ENCODE measurements at regions not wholly inside any gene's neighbourhood (a gene's known extent, or its start where the extent isn't known, plus 50 kb on each side); places are given as distances from the start of the nearest gene placed in this dataset.

DNA sequence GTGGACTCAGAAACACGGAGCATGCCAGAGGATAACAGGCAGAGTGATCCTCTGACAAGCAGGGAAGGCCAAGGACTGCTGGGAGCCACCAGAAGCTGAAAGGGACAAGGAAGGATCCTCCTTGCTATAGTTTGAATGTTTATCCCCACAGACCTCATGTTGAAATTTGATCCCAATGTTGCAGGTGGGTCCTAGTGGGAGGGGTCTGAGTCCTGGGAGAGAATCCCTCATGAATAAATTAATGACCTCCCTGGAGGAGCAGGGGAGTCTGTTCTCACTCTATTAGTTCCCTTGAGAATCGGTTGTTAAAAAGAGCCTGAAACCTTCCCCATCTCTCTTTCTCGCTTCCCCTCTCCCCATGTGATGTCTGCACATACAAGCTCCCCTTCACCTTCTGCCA lies 124.4 kb downstream of the FBXO15 start:
- DNase-seq (no peak), ATAC-seq (ENCODE audit: poor library complexity) (no peak)
- intact Hi-C loops (cut with DNase I) = no loop called here

DNA sequence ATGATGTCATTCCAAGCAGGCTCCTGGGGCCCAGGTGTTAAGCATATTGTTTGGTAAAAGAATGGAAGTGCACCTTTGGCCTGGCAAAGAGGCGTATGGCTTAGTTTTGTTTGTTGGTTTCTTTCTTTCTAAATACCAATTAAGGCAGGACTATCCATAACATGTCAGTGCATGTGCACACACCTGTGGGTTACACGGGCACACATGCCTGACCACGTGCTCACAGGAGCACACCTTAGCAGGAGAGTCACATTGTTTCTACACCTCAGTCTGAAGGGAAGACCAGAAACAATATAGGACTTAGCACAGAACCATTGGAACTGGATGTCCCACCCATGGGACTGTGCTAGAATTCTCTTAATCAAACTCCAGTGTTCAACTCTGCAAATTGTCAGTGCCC lies 127.8 kb downstream of the FBXO15 start:
- DNase-seq (no peak), ATAC-seq (ENCODE audit: poor library complexity) (no peak)
- intact Hi-C loops (cut with DNase I) = no loop called here

DNA sequence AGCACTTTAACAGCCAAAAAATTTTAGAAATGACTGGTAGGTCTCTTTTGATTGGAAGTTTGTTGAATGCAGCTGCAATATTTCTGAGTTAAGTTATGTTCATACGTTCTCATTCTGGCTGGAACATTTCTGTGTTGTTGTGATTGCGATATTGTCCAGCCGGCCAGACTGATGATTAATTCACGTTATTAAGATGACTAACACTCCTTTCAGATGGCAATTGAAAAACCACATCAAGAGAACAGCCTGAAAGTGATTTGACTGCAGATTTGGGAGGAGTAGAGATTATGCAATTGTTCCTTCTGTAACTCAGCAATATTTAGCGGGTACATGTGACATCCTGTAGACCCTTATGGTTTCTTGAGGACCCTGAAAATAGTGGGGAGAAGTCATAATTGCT lies 133.7 kb downstream of the FBXO15 start:
- ATAC-seq (ENCODE audit: poor library complexity) (no peak), DNase-seq (no peak)
- intact Hi-C loops (cut with DNase I) = no loop called here

DNA sequence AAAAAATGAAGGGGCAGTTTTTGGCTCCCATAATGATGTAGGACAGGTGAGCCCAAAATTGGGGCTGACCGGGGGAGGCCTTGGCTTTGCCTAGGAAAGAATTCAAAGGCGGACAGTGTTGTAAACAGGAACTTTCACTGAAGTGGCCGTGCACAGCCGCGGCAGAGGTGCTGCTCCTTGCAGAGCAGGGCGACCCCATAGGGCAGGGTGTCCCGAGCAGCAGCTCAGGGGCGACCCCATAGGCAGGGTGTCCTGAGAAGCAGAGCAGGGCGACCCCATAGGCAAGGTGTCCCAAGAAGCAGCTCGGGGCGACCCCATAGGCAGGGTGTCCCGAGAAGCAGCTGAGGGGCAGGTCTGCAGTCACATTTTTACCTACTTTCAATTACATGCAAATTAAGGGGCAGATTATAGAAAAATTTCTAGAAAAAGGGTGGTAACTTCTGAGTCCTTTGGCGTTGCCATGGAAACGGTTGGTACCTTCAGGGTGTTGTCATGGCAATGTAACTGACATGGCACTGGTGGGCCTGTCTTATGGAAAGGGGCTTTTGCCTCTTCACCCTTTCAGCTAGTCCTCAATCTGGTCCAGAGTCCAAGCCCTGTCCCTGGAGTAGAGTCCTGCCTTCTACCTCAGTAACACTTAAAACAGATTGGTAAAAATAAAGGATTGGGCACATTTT lies 134.5 kb downstream of the FBXO15 start:
- ATAC-seq (ENCODE audit: poor library complexity) (no peak), DNase-seq (no peak)
- intact Hi-C loops (cut with DNase I) = no loop called here

DNA sequence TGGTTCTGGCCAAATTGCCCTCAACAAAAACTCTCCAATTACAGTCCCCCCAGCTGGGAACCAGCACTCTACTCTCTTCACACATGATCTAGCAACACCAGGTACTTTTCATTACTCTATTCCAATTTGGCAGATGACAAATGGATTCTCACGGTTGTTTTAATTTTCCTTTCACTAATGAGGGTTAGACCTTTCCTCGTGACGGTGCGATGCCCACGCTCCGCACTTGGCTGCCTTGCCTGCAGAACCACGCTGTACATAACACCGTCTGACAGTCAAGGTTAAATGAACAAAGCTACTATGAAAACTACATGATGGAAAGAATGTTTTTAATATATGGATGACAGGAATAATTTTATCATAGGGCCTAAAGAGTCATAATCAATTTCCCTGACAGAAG lies 141.5 kb downstream of the FBXO15 start:
- ATAC-seq (ENCODE audit: poor library complexity) (no peak), DNase-seq (no peak)
- intact Hi-C loops (cut with DNase I) = no loop called here

DNA sequence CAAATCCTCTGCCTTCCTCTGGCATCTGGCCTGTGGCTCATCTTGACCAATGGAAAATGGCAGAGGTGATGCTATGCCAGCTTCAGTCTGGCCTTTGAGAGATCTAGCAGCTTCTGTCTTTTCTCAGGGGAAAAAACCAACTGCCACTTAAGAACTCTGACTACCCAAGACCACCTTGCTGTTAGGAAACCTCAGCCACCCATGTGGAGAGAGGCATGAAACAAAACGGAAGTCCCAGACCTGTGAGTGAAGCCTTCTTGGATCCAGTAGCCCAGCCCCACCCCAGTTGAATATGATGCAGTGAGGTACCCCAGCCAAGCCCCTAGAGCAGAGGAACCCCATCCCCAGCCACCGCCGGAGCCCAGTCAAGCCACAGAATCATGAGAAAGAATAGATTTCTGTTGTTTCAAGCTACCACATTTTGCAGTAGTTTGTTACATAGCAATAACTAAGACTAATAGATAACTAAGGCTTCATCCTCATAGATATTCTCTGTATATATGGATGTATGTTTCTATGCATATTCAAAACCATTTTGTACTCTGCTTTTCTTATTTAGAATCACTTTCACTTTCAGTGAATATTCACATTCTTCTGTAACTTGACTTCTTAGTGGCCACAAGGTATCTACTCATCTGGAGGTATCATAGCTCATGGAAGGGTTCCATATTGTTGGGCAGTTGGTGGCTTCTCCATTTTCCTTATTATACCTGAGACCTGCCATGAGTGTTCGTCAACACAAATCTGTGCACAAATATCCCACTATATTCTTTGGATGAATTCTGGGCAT lies 142.1 kb downstream of the FBXO15 start:
- DNase-seq (no peak), ATAC-seq (ENCODE audit: poor library complexity) (no peak)
- intact Hi-C loops (cut with DNase I) = no loop called here

- DNase-seq (no peak), ATAC-seq (ENCODE audit: poor library complexity) (no peak)
- intact Hi-C loops (cut with DNase I) = no loop called here
Measured at GRCh38 chr18:73992242-73993022, 155.2 kb downstream of the FBXO15 start.

DNA sequence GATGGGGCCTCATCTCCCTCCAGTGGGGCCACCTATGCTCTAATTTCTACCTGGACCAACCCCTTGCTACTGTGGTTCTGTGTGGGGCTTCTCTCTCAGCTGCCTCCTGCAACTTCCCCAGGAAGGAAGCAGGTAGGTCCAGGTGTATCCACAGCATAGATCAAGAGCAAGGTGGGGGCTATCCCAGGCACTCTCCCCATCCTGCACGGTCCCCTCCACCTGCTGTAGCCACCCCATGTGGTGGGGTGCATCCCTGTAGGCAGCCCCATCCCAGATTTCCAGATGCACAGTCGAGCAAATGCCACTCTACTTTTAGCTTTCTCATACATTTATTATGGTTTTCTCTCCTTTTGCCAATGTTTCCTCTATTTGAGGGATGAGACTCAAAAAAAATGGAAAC lies 156.1 kb downstream of the FBXO15 start:
- intact Hi-C loops (cut with DNase I) = no loop called here
- DNase-seq = no peak
- no peak for ATAC-seq (ENCODE audit: poor library complexity)

- no peak for DNase-seq
- no peak for ATAC-seq (ENCODE audit: poor library complexity)
- intact Hi-C loops (cut with DNase I) = no loop called here
Measured at GRCh38 chr18:73990258-73990657, 157.4 kb downstream of the FBXO15 start.

- DNase-seq (no peak), ATAC-seq (ENCODE audit: poor library complexity) (no peak)
- intact Hi-C loops (cut with DNase I) = no loop called here
Measured at GRCh38 chr18:73987247-73987980, 160.2 kb downstream of the FBXO15 start.

DNA sequence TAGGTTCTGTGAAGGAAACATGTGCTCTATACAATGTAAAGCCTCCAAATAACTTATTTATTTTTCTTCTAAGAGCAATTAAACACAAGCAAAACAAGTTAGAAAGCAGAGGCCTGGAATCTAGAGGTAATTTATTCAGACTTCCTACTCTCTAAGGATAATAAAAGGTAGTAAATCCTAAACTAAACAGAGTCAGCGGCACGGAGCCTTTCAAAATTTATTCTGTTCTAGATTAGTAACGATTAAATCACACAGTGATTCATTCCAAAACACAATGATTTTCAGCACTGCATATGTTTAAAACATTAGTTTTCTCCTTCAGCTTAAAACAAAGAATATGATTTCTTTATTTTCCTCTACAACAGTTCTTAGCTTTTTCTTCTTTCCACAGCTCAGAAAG lies 160.9 kb downstream of the FBXO15 start:
- ATAC-seq (ENCODE audit: poor library complexity) (no peak), DNase-seq (no peak)
- intact Hi-C loops (cut with DNase I) = no loop called here

DNA sequence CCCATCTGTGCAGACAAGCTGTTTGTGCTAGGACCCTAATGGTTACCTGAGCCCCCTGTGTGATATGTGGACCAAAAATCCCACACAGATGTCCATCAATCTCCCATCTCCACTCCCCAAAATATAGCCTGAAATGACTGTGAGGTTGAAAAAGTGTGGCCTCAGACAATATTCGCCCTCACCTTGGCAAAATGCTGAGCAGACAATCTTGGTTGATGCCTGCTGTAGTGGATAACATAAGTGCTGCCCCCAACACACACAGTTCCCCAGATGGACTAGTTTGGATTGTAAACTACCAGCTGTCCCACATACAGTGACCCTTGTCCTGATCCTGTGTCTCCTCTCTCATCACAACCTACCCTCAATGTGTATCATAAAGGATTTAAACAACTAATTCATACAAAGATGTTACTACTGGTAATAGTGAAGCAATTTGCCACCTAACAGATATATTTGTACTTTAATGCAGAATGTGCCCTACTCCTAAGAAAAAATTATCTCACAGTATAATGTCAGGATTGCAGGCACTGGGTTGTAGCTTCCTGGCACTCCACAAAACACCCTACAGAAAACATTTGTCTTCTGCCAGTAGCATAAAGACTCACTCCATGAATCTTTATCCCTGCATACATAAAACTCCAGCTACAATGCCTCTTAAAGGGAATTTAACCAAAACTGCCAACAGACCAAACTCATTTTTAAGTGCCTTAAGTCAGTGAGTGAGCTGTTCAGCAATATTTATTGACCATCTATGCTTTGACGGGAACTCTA lies 161.6 kb downstream of the FBXO15 start:
- ATAC-seq (ENCODE audit: poor library complexity) (no peak), DNase-seq (no peak)
- intact Hi-C loops (cut with DNase I) = no loop called here

DNA sequence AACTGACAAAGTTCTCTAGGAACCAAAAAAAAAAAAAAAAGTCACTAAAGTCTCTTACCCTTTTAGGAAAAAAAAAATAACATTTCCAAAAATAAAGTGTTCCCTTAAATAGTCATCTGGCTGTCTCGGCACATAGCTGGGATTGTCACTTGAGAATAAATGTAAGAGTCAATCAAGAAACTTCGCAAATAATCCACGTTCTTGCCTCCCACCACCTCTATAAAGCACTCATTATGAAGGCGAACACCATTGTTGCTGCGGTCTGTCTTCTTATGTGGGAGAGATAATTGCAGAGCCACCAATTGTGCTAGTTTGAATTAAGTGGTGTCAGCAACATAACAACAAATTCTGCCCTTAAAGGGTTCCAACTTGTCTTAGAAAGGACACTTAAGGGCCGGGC lies 163.7 kb downstream of the FBXO15 start:
- intact Hi-C loops (cut with DNase I) = no loop called here
- ATAC-seq (ENCODE audit: poor library complexity) (no peak), DNase-seq (no peak)

GRCh38 chr18:73983496-73983895 lies 164.1 kb downstream of the FBXO15 start:
- no peak for ATAC-seq (ENCODE audit: poor library complexity)
- intact Hi-C loops (cut with DNase I) = no loop called here
- no peak for DNase-seq

DNA sequence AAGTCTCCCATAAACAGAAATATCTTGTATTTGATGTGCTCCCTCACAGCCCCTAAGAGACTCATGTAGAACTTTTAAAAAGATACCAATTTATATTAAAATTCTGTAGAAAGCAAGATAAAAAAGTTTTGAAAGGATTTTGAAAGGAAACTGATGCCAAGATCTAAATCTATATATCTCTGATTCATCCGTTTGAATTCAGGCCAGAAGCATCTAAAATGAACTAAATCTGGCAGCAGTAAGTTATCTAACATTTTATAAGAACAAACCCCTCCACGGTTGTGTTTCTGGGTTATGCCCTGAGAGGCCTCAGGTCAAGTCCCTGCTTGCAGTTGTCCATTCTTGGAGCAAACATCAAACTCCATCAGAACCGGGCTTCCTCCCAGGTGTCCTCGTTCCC lies 165.8 kb downstream of the FBXO15 start:
- intact Hi-C loops (cut with DNase I) = no loop called here
- no peak for ATAC-seq (ENCODE audit: poor library complexity)
- no peak for DNase-seq

DNA sequence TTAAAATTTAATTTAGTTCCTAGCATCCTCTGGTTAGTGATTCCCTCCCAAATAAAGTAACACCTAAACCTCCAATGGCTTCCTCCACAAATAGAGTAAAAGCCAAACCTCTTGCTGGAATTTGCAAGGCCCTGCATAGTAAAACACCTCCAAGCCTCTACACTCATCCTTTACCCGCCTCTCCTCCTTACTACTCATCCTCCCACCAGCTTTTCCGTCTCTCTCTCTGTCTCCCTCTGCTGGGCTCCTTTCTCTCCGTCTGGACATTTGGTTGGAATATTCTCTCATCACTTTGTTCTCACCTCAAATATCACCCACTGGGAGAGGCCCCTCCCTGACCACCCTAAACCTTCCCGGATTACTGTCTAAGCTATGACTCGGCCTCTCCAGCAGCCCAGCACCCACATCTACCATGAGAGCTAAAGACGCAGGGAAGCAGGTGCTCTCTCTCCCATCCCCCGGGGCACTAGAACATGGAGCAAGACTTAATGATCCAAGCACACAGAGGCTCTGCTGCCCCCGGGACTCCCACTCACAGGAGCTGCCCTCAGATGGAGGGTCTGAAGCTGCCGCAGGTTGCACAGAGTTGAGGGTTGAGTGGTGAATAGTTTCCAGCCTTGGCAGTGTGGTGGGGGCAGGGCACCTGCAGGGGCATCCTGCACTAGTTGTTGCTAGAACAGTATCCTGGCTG lies 167.2 kb downstream of the FBXO15 start:
- no peak for ATAC-seq (ENCODE audit: poor library complexity)
- no peak for DNase-seq
- intact Hi-C loops (cut with DNase I) = no loop called here

DNA sequence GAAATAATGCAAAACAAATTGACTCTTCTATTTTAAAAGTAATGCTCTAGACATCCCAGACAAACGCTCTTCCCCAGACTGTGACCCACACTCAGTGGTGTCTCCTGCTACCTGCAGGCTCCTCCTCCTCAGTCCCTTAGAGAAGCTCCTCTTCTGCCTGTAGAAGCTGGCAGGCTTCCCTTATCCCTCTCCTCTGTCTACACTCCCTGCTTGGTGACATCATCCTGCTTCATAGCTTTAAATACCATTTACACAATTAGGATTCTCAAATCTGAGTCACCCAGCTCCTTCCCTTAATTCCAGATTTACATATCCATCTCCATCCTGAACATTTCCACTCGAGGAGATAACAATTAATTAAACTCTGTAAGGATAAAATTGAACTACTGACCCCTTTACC lies 167.9 kb downstream of the FBXO15 start:
- no peak for ATAC-seq (ENCODE audit: poor library complexity)
- intact Hi-C loops (cut with DNase I) = no loop called here

DNA sequence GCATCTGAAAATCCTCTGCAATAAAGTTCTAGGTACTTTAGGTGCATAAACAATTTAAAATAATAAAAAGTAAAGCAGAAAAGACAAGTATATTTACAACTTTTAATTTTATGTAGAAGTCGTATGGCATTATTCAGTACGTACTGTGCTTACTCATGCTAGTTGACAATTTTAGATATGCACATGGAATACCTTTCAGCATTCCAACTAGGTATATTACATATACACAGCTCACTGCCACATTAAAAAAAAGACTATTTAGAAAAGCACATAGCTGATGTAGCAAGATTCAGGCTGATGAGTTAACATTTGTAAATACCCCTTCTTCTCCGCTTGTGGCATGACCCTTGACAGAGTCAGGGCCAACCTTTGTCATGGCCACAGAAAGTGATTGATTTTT lies 171.2 kb downstream of the FBXO15 start:
- ATAC-seq (ENCODE audit: poor library complexity) = no peak
- intact Hi-C loops (cut with DNase I) = no loop called here
- no peak for DNase-seq

More for the DNA sequence above, 167.9 kb downstream of the FBXO15 start:
- no peak for DNase-seq

All from Right ventricle myocardium superior (tissue), 1 donor.